Thyroid gland (tissue), 4 donors: ENCODE measurements at regions not wholly inside any gene's neighbourhood (a gene's known extent, or its start where the extent isn't known, plus 50 kb on each side); places are given as distances from the start of the nearest gene placed in this dataset.

Experiments
- POLR2A ChIP-seq, 2 donors: fragments of 450-650 bp; IDR thresholded peaks; one replicate each; pipeline ENCODE4 v1.6.1; 2017; ENCODE audit warnings: antibody characterized with exemption in 2 of 2, mild to moderate bottlenecking in 2 of 2, moderate library complexity in 1 of 2
- TF ChIP-seq, protein P1 (sequence below), 6 experiments: fragments of 200-600 bp in 3 of 6; fragments of 450-650 bp in 3 of 6; sonication (generic) in 3 of 6; IDR thresholded peaks; one replicate each; pipeline ENCODE4 v1.5.1; 2016 to 2019; ENCODE audit warnings: antibody characterized with exemption in 6 of 6, mild to moderate bottlenecking in 2 of 6, inconsistent platforms in 1 of 6, moderate library complexity in 1 of 6

DNA sequence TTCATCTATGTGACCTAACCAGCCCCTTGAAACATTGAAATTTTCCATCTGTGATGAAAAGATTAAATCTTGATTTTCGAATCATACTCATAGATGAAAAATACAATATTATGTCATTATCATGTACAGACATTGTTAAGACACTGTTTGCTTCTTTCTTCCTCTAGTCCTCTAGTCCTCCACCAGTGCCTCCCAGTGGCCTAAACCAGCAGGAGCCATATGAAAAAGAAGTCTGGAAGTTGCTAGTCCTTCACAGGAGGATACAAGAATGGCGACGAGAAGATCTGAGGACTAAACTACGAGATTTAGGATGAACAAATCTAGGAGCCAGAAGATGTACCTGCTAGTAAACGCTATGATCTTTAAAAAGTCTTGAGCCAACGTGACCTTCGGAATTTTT, 134.1 kb downstream of the SLC17A6 start:
- TF ChIP-seq POLR2A (IDR thresholded peaks at IDR 0.05): no peak
- TF ChIP-seq, protein P1, sequence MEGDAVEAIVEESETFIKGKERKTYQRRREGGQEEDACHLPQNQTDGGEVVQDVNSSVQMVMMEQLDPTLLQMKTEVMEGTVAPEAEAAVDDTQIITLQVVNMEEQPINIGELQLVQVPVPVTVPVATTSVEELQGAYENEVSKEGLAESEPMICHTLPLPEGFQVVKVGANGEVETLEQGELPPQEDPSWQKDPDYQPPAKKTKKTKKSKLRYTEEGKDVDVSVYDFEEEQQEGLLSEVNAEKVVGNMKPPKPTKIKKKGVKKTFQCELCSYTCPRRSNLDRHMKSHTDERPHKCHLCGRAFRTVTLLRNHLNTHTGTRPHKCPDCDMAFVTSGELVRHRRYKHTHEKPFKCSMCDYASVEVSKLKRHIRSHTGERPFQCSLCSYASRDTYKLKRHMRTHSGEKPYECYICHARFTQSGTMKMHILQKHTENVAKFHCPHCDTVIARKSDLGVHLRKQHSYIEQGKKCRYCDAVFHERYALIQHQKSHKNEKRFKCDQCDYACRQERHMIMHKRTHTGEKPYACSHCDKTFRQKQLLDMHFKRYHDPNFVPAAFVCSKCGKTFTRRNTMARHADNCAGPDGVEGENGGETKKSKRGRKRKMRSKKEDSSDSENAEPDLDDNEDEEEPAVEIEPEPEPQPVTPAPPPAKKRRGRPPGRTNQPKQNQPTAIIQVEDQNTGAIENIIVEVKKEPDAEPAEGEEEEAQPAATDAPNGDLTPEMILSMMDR (IDR thresholded peaks at IDR 0.05): no peak
